Spleen (tissue), 7 donors: ENCODE measurements at regions not wholly inside any gene's neighbourhood (a gene's known extent, or its start where the extent isn't known, plus 50 kb on each side); places are given as distances from the start of the nearest gene placed in this dataset.
A peak's percentile ranks its signal among the peaks of the same experiment; 100 is the strongest.

Source experiments
- CTCF ChIP-seq, 11 experiments: fragments of 200-600 bp in 7 of 11; fragments of 450-650 bp in 4 of 11; sonication (generic) in 4 of 11; IDR thresholded peaks in 8 of 11; conservative IDR thresholded peaks in 3 of 11; 1 replicate in 7 of 11; 2 replicates in 4 of 11; pipeline versions ENCODE4 v1.4.0 to v1.8.0; 2016 to 2021; ENCODE audit warnings: antibody characterized with exemption in 11 of 11, inconsistent platforms in 4 of 11, mild to moderate bottlenecking in 1 of 11
- POLR2AphosphoS5 ChIP-seq, 3 donors: sonication (generic); formaldehyde crosslinking; IDR thresholded peaks; one replicate each; pipeline ENCODE4 v1.5.1; 2017; ENCODE audit warnings: antibody characterized with exemption in 3 of 3
- donor health status: DM: no; HTN: no; CAD: no; lungs with moderate emphysema.
- donor health status: DM: no; HTN: no; CAD: no.
- donor health status: DM: no; HTN: no; CAD: no.

DNA sequence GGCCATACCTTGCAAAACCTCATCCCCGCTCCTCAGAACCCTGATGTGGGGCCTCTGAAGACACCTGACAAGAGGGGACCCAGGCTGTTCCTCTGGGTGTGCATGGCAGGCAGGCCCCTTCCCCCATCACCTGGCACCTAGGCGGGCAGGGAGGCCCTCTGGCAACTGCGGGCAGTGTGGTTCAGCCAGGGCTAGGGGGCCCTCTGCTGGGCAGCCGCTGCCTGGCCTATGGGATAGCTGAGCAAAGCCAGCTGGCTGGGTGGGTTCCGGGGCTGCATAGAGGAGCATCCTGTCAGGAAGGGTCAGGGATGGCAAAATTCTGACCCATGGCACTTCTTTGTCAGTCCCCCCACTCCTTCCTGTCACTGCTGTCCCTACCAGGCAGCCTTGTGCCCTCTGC, 228.7 kb upstream of the ASIC2 start:
- peak in 2 of 11 experiments; percentile 18 to 25 for TF ChIP-seq CTCF (IDR thresholded peaks at IDR 0.05 in 8 of 11, conservative IDR thresholded peaks at IDR 0.05 in 3 of 11)
- TF ChIP-seq POLR2AphosphoS5 (IDR thresholded peaks at IDR 0.05), result no peak
